ENCODE measurements at regions not wholly inside any gene's neighbourhood (a gene's known extent, or its start where the extent isn't known, plus 50 kb on each side); places are given as distances from the start of the nearest gene placed in this dataset.

GRCh38 chr5:4093236-4093635 is 497.6 kb downstream of the IRX1 start:
- H3K9ac ChIP-seq: no peak overlapping the region
- H3K27ac ChIP-seq: no peak overlapping the region
- H2AFZ ChIP-seq: no peak overlapping the region
- no peaks in the 10 kb centered on the region for H3K4me1 ChIP-seq
- no peaks in the 10 kb centered on the region for H3K27me3 ChIP-seq (ENCODE audit: control insufficient read depth, insufficient read depth, low read length)
- H3K79me2 ChIP-seq: no peaks in the 10 kb centered on the region
- H3K4me3 ChIP-seq (ENCODE audit: low read depth, low read length): no peak overlapping the region
- no peaks in the 10 kb centered on the region for H3K9me3 ChIP-seq (ENCODE audit: control insufficient read depth, low read length)
- no peaks in the 10 kb centered on the region for H3K36me3 ChIP-seq (ENCODE audit: control insufficient read depth, insufficient read depth, low read length)
- TF ChIP-seq CTCF (IDR thresholded peaks at IDR 0.05): no peak
- no peak overlapping the region for H3K4me2 ChIP-seq (ENCODE audit: low read length)

- TF ChIP-seq CTCF (IDR thresholded peaks at IDR 0.05): no peak
- H2AFZ ChIP-seq: no peak overlapping the region
- no peaks in the 10 kb centered on the region for H3K9me3 ChIP-seq (ENCODE audit: control insufficient read depth, low read length)
- no peak overlapping the region for H3K9ac ChIP-seq
- H3K27ac ChIP-seq: no peak overlapping the region
- no peaks in the 10 kb centered on the region for H3K4me1 ChIP-seq
- no peak overlapping the region for H3K4me2 ChIP-seq (ENCODE audit: low read length)
- no peak overlapping the region for H3K4me3 ChIP-seq (ENCODE audit: low read depth, low read length)
- H3K79me2 ChIP-seq: no peaks in the 10 kb centered on the region
- H3K27me3 ChIP-seq (ENCODE audit: control insufficient read depth, insufficient read depth, low read length): no peaks in the 10 kb centered on the region
- no peaks in the 10 kb centered on the region for H3K36me3 ChIP-seq (ENCODE audit: control insufficient read depth, insufficient read depth, low read length)
These were observed 498.3 kb downstream of the IRX1 start for GRCh38 chr5:4093970-4094369.

GRCh38 chr5:4095918-4096630 is 500.4 kb downstream of the IRX1 start:
- no peak for TF ChIP-seq CTCF (IDR thresholded peaks at IDR 0.05)
- H3K79me2 ChIP-seq: no peaks in the 10 kb centered on the region
- no peak overlapping the region for H2AFZ ChIP-seq
- H3K4me2 ChIP-seq (ENCODE audit: low read length): no peak overlapping the region
- H3K27ac ChIP-seq: no peak overlapping the region
- no peaks in the 10 kb centered on the region for H3K4me1 ChIP-seq
- H3K9me3 ChIP-seq (ENCODE audit: control insufficient read depth, low read length): no peaks in the 10 kb centered on the region
- H3K27me3 ChIP-seq (ENCODE audit: control insufficient read depth, insufficient read depth, low read length): no peaks in the 10 kb centered on the region
- no peak overlapping the region for H3K9ac ChIP-seq
- no peaks in the 10 kb centered on the region for H3K36me3 ChIP-seq (ENCODE audit: control insufficient read depth, insufficient read depth, low read length)
- H3K4me3 ChIP-seq (ENCODE audit: low read depth, low read length): no peak overlapping the region

- H2AFZ ChIP-seq: no peak overlapping the region
- H3K36me3 ChIP-seq (ENCODE audit: control insufficient read depth, insufficient read depth, low read length): no peaks in the 10 kb centered on the region
These were observed 501.6 kb downstream of the IRX1 start for GRCh38 chr5:4097199-4097598.

More at GRCh38 chr5:4097199-4097598, 501.6 kb downstream of the IRX1 start:
- no peak for TF ChIP-seq CTCF (IDR thresholded peaks at IDR 0.05)
- Histone ChIP-seq H3K27me3 (ENCODE audit: control insufficient read depth, insufficient read depth, low read length) (no peaks in the 10 kb centered on the region), H3K27ac (no peak overlapping the region), H3K4me3 (ENCODE audit: low read depth, low read length) (no peak overlapping the region), H3K9ac (no peak overlapping the region), H3K4me1 (no peaks in the 10 kb centered on the region), H3K9me3 (ENCODE audit: control insufficient read depth, low read length) (no peaks in the 10 kb centered on the region), H3K4me2 (ENCODE audit: low read length) (no peak overlapping the region), H3K79me2 (no peaks in the 10 kb centered on the region)
